NB4 (cell line): ENCODE measurements at regions not wholly inside any gene's neighbourhood (a gene's known extent, or its start where the extent isn't known, plus 50 kb on each side); places are given as distances from the start of the nearest gene placed in this dataset.

Source experiments
- DNase-seq: peaks from one replicate; pipeline ENCODE4 v3.0.0; 2010; ENCODE audit warnings: low read depth
- H3K4me3 ChIP-seq: one replicate; pipeline ENCODE4 v1.5.1; 2011; ENCODE audit warnings: mild to moderate bottlenecking, low read depth, low read length, moderate library complexity
- CTCF ChIP-seq: IDR thresholded peaks from one replicate; pipeline ENCODE4 v1.5.1; 2012; ENCODE audit warnings: low read depth, low read length
- MAX ChIP-seq: IDR thresholded peaks from 2 replicates; pipeline ENCODE4 v1.6.1; 2011; ENCODE audit warnings: low read depth, low read length
- MYC ChIP-seq: IDR thresholded peaks from 2 replicates; pipeline ENCODE4 v1.6.1; 2011; ENCODE audit warnings: low read depth, low read length
- POLR2A ChIP-seq: IDR thresholded peaks from 2 replicates; pipeline ENCODE4 v1.6.1; 2011; ENCODE audit warnings: mild to moderate bottlenecking; ENCODE audit not compliant: insufficient read length; ENCODE audit errors: extremely low read depth

GRCh38 chr5:32984851-32985610, 273.9 kb downstream of the NPR3 start:
- DNase-seq, result no peak
- no peak overlapping the region for H3K4me3 ChIP-seq
- TF ChIP-seq MYC (no peak), MAX (no peak), CTCF (no peak), POLR2A (no peak)

- no peak for DNase-seq
- H3K4me3 ChIP-seq, result no peak overlapping the region
- TF ChIP-seq POLR2A, result no peak
- TF ChIP-seq MAX, result no peak
- TF ChIP-seq MYC, result no peak
- no peak for TF ChIP-seq CTCF
Measured at GRCh38 chr5:32989815-32990214, 278.7 kb downstream of the NPR3 start.

- no peak for DNase-seq
- no peak for TF ChIP-seq MYC
- TF ChIP-seq MAX, result no peak
- no peak for TF ChIP-seq POLR2A
- TF ChIP-seq CTCF, result no peak
- H3K4me3 ChIP-seq, result no peak overlapping the region
Measured at GRCh38 chr5:32990593-32991420, 279.7 kb downstream of the NPR3 start.

GRCh38 chr5:32991421-32991815, 280.3 kb downstream of the NPR3 start:
- DNase-seq, result no peak
- H3K4me3 ChIP-seq, result no peak overlapping the region
- TF ChIP-seq MAX (no peak), POLR2A (no peak), CTCF (no peak), MYC (no peak)

- DNase-seq, result no peak
- TF ChIP-seq MAX (no peak), POLR2A (no peak), CTCF (no peak), MYC (no peak)
Measured at GRCh38 chr5:32996336-32996735, 285.2 kb downstream of the NPR3 start.

More at GRCh38 chr5:32996336-32996735, 285.2 kb downstream of the NPR3 start:
- no peak overlapping the region for H3K4me3 ChIP-seq
